GM19240 (cell line): ENCODE measurements at regions not wholly inside any gene's neighbourhood (a gene's known extent, or its start where the extent isn't known, plus 50 kb on each side); places are given as distances from the start of the nearest gene placed in this dataset.
A peak's percentile ranks its signal among the peaks of the same experiment; 100 is the strongest.

Experiments
- DNase-seq: peaks from one replicate; pipeline ENCODE4 v3.0.0; 2011; ENCODE audit warnings: low spot score; ENCODE audit not compliant: insufficient read length

DNA sequence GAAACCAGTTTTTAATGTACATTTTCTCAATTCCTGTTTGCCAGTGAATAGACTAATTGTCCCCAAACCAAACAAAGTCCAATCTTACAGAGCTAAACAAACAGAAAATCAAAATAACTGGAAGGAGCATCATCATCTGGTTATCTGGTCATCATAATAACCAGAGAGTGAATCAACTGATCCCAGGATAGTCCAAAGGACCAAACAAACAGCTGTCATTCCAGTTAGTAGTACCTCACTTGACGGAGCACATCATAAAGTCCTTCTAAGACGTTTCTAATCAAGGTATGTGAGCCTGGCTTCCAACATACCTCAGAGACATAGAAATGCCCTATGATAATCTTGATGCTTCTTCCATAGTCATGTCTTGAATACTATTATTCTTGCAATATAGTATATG, 240.5 kb downstream of the LTN1 start:
- no peak for DNase-seq

DNA sequence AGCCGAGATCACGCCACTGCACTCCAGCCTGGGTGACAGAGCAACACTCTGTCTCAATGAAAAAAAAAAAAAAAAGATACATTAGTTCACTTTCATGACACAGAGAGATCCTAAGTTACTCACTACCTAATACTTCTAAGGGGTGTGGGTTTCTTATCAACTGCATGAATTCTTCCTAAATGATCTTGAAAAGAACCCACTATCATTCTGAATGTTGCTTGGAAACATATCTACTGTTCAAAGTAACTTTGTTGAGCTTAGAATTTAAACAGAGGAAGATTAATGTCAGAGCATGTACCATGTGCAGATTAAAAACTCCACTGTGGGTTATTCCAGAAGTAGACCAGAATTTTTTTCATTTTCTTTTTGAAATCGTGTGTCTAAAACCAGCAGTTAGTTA, 241.5 kb downstream of the LTN1 start:
- DNase-seq = no peak

DNA sequence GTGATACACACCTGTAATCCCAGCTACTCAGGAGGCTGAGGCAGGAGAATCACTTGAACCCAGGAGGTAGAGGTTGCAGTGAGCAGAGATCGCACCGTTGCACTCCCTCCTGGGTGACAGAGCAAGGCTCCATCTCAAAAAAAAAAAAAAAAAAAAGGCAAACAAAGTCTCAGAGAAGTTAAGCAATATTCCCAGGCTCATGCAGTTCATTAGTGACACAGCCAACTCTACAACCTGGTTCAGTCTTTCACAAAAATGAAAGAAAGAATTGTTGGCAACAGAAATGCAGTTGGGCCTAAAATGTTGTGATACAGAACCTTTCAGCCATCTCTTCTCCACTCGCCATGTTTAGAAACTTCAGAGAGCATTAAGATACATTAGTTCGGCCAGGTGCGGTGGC, 242.1 kb downstream of the LTN1 start:
- no peak for DNase-seq

DNA sequence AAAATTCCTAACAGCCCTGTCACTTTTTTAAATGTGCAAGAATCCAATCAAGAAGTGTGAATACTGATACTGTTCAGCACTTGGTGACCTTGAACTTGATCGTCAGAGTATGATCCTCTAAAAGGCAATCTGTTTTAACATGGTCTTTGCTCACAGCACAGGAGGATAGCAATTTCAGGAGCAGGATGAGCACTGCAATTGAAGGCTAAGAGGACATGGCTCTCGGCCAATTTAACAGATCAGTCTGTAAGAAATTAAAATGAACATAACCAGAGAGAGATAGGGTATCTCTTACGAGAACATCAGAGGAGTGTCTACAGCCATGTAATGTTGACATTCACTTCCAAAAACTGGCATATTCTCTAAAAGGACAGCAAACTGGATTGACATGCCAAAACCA, 243.1 kb downstream of the LTN1 start:
- no peak for DNase-seq

DNA sequence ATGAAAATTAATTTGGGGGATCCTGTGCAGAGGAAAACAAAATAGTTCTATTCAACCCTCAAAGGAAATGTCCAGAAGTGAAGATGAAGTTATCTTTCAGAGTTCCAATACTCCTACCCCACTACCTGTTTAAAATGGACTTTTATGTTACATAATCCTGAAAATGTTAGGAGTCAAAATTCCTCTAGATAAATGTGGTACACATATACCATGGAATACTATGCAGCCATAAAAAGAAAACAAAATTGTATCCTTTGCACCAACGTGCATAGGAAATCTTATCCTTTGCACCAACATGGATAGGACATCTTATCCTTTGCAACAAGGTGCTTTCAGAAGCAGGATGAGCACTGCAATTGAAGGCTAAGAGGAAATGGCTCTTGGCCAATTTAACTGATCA, 245.2 kb downstream of the LTN1 start:
- DNase-seq = no peak

DNA sequence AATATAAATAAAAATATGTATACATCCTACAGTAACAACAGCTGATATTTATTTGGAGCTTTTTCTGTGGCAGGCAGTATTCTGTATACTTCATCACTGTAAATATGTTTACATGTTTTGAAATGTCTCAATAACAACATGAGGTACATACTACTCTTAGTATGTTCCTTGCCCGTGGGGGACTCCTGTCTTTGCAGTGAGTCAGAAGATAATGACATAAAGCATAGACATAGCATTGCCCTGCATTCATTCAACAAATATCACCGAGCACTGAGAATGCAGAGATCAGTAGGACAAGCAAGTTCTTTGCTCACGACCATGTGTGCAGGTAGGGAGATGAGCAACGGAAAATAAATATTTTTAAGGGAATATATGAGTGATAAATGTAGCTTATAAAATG, 246.5 kb downstream of the LTN1 start:
- no peak for DNase-seq

DNA sequence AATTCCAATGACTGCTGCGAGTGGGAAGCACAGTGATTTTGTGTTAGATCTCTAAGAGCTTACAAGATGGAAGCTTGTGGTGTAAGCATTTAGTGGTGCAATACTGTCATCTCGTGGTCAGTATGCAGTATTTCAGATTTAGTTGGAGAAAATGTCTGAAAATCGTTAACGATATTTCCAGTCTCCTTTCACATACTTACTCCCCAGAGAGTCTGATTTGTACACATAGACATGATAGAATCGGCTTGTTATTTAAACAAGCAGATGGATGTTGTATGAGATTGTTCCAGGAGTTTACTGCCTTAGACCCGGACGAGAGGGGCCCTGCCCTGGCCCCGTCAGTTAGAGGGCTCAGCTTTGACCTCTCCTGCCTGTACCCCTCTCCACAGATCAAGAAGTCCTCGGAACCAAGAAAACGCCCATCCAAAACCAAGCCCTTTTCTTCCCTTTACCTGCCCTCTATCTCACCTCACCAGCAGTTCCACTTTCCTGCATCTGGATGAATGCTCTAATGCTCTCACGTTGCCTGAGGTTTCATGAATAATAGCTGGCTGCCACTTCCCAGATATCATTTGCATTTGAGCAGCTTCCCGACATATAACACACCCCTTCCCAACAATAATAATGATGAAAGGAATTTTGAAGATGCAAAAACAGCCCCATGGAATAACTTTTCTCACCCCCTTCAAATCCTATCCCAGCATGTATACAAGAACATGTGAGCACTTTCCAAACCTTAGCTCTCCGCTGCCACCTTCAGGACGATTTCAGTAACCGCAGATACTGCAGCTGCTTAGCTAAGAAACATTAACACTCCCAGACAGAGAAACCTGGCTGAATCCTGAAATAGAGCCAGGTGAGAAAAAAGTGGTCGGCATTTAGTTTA, 247.3 kb downstream of the LTN1 start:
- DNase-seq = peak; percentile 23

DNA sequence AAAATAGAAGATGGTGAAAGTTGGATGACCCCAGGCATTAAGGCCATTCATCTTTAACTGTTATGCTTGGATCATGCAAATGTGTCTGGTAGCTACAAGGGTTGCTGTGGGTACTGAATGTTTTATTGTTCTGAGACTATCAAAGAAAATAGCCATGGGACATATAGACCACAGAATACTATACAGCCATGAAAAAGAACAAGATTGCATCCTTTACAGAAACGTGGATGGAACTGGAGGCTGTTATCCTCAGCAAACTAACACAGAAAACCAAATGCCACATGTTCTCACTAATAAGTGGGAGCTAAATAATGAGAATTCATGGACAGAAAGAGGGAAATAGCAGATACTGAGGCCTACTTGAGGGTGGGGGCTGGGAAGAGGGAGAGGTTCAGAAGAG, 249.0 kb downstream of the LTN1 start:
- no peak for DNase-seq

DNA sequence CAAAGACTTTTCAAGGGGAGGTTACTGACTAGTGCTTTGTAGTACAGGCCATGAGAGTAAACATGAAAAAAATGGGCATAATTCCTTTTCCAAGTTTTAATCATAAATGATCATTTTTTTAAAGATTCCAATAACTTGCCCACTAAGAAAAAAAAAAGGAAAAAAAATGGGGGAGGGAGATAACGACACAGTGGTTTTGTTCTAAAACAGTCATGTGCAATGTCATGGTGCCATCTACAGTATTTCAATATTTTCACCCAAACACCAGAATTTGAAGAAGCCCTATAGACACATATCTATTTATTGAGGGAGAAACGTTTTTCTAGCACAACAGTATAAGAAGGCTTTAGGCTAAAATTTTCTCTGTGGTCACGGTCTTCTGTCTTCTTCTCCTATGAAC, 250.2 kb downstream of the LTN1 start:
- DNase-seq = no peak

DNA sequence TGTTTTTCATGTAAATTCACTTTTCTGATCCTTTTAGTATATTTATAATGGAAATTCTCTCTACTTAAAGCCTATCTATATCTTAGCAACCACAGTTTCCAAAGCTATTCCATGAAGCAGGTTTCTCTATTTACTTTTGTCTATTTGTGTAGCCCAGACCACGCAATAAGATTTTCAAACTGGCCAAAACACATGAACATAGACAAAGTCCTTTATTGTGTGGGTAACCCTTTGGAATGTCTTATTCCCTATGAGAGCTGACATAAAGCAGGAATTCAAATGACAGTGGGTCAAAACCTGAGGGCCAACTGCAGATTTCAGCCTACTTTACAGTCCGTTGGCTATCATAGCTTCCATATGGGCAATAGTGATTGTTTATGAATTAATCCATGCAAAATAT, 252.6 kb downstream of the LTN1 start:
- no peak for DNase-seq

DNA sequence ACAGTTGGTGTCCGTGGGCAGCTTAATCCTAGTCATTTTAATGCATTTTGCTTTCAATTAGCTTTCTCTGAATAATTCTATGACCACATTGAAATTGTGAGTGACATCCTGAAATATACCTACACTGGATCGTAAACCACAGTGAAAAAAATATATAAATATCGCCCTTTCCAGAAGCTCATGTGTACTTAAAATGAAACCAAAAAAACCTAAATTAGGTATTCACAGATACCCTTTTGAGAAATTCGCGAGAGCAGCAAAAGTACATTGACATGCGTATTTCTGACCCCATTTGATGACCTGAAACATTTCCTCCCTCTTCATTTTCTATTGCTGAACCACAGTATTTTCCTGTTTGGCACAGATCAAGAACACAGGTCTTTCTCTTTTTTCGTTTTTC, 253.8 kb downstream of the LTN1 start:
- no peak for DNase-seq

DNA sequence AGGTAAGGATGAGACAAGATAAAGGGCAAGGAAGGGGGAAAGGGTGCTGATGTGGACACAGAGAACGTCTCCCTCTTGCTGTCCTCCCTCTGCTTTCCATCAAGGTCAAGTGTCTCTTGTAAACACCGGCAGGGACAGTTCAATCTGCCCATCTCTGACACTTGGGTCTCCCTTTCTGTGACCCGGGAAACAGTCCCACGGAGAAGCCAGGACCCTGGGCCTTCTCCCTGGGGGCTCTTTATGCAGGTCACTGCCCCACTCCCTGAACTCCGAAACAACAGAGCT, 254.3 kb downstream of the LTN1 start:
- no peak for DNase-seq

DNA sequence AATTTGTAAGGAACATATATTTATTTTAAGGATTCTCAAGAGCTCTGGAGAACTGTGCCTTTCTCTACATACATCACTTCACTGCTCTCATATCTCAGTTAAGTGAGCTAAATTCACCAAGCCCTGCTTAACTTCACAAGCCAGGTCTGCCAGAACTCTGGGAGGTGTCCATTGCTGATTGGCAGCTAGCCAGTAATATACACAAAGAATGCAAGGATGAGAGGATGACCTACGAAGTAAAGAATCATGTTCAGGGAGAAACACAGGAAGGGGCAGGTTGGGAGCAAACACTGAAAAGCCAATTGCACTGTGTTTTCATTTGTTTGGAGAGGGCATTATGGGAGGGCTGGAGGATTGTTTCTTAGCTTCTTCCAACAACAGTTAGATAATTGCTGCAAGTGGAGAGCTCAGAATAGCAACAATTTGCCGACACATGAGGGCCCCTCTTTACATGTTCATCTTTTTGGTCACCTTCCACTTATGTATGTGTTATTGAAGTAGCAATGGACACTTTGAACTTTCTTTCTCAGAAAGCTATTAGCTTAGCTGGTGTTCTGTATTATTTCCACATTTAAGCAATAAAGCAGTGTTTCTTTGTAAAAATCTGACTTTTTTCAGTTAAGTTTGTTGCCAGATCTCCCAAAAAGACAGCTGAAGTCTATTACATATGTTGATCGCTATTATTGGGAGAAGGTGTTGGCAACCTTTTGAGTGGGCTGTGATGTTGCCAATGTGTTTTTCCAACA, 254.8 kb downstream of the LTN1 start:
- DNase-seq = no peak

DNA sequence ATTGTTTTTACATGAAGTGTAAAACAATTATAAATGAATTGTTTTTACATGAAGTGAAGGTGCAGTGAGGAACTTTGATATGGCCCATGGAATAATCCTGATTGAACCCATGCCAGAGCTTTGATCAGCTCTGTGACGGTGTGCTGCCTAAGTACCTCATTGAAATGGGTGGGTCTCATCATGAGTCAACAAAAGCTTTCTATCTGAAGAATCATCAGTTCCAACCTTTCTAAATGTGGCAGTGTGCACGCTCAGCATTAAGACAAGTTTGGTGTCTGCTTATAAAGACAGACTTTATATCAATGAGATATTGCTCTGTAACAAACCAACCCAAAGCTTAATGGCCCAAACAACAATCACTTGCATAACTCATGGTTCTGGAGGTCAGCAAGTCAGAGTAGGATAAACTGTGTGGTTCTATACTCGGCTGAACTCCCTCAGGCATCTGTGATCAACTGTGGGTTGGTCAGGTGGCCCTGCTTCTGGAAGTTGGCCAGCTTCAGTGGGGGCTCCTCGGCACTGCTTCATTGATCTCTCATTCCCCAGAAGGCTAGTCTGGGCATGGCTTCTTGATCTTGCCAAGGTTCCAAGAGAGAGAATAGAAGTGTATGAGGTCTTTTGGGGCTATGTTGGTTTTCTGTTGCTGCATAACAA, 258.0 kb downstream of the LTN1 start:
- DNase-seq = no peak

DNA sequence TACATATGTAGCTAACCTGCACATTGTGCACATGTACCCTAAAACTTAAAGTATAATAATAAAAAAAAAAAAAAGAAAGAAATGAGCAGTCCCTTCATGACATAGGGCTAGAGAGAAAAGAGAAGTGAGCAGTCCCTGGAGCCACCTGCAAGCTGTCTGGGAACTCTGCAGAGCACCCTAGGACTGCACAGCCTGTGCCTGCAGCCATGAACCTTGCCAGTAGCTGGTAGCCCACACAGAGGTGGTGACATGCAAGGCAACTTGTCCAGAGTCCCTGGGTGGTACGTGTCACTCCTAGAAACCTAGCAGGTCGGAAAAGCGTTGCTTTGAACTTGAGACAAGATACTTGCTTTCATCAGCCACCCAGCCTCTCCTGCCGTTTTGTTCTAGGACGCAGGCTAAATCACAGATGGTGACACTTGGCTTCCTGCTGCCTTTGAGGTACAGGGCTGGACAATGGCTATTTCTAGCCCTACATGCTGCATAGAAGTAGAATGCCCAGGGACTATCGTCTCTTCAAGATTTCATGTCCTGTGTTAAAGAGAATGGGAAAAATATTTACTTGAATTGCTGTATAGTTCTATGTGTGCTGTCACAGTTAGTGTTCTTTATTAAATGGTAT, 260.9 kb downstream of the LTN1 start:
- DNase-seq = no peak

DNA sequence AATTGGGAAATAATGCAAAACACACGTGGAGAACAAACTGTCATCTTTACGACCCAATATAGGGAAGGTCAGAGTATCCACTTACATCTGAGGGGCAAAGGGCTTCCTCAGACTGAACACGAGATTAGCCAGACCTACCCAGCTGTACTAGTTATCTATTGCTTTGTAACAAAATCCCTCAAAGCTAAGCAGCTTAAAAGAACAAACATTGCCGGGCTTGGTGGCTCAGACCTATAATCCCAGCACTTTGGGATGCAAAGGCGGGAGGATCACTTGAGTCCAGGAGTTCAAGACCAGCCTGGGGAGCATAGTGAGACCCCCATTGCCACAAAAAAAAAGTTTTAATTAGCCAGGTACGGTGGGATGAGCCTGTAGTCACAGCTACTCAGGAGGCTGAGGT, 262.8 kb downstream of the LTN1 start:
- no peak for DNase-seq

DNA sequence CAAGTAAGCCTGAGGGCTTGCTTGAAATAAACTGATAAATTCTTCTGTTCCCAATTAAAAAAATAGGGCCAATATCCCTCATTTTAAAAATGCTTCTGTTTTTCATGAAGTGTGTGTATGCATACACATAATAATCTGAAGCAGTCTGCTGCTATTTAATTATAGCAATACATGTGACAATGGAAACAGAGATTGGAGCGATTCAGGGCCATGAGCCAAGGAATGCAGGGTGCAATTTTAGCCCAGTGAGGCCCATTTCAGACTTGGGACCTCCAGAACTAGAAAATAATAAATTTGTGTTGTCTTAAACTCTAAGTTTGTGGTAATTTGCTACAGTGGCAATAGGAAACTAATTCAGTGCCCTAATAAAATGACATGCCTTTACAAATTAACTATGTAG, 264.9 kb downstream of the LTN1 start:
- DNase-seq = no peak

DNA sequence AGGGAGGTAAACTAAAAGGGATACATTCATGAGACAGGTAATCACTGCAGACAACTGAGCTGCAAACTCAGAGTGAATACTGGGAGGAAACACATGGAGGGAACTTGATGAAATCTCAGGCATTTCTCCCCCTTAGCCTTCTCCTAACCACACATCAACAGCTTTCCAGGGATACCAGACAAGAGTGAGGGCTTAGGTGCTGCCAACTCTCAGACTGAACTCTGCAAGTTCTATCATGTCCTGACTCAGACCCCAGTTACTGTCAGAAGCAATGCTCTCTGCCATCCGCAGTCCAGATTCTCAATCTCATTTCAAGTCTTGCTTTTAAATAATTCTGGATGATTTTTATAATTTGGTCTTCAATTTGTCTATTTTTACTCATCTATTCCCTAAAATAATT, 267.3 kb downstream of the LTN1 start:
- no peak for DNase-seq

DNA sequence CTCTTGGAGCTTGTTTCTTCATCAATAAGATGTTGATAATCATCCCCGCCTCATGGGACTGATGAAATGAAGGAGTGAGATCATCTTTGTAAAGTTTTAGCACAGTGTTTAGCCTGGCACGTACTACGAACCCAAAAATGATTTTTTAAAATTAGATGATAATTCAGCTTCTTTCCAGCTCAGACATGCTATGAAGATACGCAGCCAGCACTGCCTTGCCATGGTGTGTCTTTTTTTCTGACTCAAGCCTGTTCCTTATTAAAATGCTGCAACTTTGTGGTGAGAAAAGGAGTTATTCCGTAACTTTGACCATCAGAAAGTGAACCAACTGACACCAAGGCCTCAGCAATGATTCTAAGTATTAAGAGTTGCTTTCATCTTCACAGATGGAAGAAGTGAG, 269.0 kb downstream of the LTN1 start:
- no peak for DNase-seq

DNA sequence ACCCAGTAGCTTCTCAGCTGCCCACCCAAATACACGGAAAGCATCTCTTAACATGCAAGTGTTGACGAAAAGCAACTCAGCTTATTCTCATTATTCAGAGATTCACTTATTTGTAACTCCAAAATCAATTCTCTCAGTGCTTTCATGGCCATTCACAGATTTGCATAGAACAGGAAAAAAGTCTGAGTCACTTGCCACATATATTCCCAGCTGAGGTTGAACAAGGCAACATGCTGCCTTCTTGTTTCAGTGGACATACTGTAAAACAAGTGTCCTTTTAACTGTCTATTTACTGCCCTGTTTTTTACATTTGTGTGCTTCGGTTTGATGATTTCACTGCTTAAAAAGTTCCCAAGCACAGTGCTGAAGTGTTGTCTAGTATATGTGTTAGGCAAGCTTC, 273.0 kb downstream of the LTN1 start:
- DNase-seq = no peak

DNA sequence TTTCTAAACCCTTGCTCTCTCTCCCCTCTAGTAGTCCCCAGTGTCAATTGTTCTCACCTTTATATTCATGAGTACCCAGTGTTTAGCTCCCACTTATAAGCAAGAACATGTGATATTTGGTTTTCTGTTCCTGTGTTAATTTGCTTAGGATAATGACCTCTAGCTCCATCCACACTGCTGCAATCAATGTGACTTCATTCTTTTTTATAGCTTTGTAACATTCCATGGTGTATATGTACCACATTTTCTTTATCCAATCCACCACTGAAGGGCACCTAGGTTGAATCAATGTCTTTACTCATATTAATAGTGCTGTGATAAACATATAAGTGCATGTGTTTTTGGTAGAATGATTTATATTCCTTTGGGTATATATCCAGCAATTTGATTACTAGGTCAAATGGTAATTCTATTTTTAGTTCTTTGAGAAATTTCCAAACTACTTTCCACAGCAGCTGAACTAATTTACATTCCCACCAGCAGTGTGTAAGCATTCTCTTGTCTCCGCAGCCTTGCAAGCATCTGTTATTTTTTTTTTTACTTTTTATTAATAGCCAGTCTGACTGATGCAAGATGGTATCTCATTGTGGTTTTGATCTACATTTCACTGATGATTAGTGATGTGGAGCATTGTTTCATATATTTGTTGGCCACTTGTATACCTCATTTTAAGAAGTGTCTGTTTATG, 277.8 kb downstream of the LTN1 start:
- DNase-seq = no peak

DNA sequence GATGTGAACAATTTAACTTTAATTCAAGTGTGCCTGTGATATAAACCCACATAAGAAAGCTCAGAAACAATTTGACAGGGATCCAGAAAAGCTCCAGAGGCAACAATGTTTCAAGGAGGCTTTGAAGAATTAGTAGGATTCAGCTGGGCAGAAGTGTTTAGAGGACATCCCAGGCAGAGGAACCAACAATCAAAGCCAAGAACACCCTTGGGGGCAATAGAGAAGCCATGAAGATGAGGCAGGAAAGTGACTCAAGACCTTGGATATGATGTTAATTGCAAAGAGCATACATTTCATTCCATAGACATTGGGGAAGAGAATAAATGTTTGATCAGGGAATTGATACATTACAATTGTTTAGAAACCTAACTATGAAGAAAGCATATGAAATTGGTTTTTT, 280.3 kb downstream of the LTN1 start:
- no peak for DNase-seq
